BE2C (cell line): ENCODE measurements at regions not wholly inside any gene's neighbourhood (a gene's known extent, or its start where the extent isn't known, plus 50 kb on each side); places are given as distances from the start of the nearest gene placed in this dataset.

Source experiments
- DNase-seq: peaks from one replicate; pipeline ENCODE4 v3.0.0-alpha.2; 2020
- H3K27me3 ChIP-seq: fragments of 250-450 bp; sonication (Bioruptor Pico); 2 replicates; pipeline ENCODE4 v1.5.1; 2020; ENCODE audit warnings: mild to moderate bottlenecking
- H3K36me3 ChIP-seq: fragments of 250-450 bp; sonication (Bioruptor Pico); 2 replicates; pipeline ENCODE4 v1.5.1; 2020; ENCODE audit warnings: mild to moderate bottlenecking
- H3K4me1 ChIP-seq: fragments of 250-450 bp; sonication (Bioruptor Pico); 2 replicates; pipeline ENCODE4 v1.5.1; 2020
- H3K4me3 ChIP-seq: 2 replicates; pipeline ENCODE4 v1.5.1; 2011; ENCODE audit warnings: low read depth, low read length
- H3K9me3 ChIP-seq: fragments of 250-450 bp; sonication (Bioruptor Pico); 2 replicates; pipeline ENCODE4 v1.5.1; 2020
- CTCF ChIP-seq: IDR thresholded peaks from 2 replicates; pipeline ENCODE4 v1.5.1; 2012; ENCODE audit warnings: mild to moderate bottlenecking, low read depth, low read length

- H3K9me3 ChIP-seq: no peaks in the 10 kb centered on the region
- DNase-seq: no peak
- TF ChIP-seq CTCF: no peak
- no peaks in the 10 kb centered on the region; the same call in 1 of the 2 replicates for H3K4me1 ChIP-seq
- H3K27me3 ChIP-seq: no peaks in the 10 kb centered on the region
- H3K4me3 ChIP-seq: no peak overlapping the region
- H3K36me3 ChIP-seq: no peaks in the 10 kb centered on the region
These were observed 358.3 kb downstream of the NXPE2 start for GRCh38 chr11:115036406-115037180.

- Histone ChIP-seq H3K27me3 (no peaks in the 10 kb centered on the region), H3K4me3 (no peak overlapping the region), H3K36me3 (no peaks in the 10 kb centered on the region), H3K4me1 (peaks cover 25% of the 10 kb centered on the region), H3K9me3 (no peaks in the 10 kb centered on the region)
- peak; percentile 76 for DNase-seq
- peak; percentile 55 for TF ChIP-seq CTCF
These were observed 363.7 kb downstream of the NXPE2 start for GRCh38 chr11:115042002-115042401.

- Histone ChIP-seq H3K27me3 (no peaks in the 10 kb centered on the region), H3K4me1 (peaks cover 17% of the 10 kb centered on the region), H3K4me3 (no peak overlapping the region), H3K36me3 (no peaks in the 10 kb centered on the region), H3K9me3 (no peaks in the 10 kb centered on the region)
- no peak for TF ChIP-seq CTCF
- DNase-seq: no peak
These were observed 369.3 kb downstream of the NXPE2 start for GRCh38 chr11:115047631-115048030.

- TF ChIP-seq CTCF: no peak
- H3K4me1 ChIP-seq: no peaks in the 10 kb centered on the region; the same call in 1 of the 2 replicates
- no peak for DNase-seq
These were observed 371.5 kb downstream of the NXPE2 start for GRCh38 chr11:115049796-115050195.

GRCh38 chr11:115050756-115051155 lies 372.4 kb downstream of the NXPE2 start:
- Histone ChIP-seq H3K4me3 (no peak overlapping the region), H3K9me3 (no peaks in the 10 kb centered on the region), H3K4me1 (no peaks in the 10 kb centered on the region), H3K36me3 (no peaks in the 10 kb centered on the region), H3K27me3 (no peaks in the 10 kb centered on the region)
- DNase-seq: no peak
- no peak for TF ChIP-seq CTCF

More at GRCh38 chr11:115049796-115050195, 371.5 kb downstream of the NXPE2 start:
- H3K4me3 ChIP-seq: no peak overlapping the region
- H3K27me3 ChIP-seq: no peaks in the 10 kb centered on the region
- H3K36me3 ChIP-seq: no peaks in the 10 kb centered on the region
- no peaks in the 10 kb centered on the region for H3K9me3 ChIP-seq

- no peak for TF ChIP-seq CTCF
- Histone ChIP-seq H3K27me3 (no peaks in the 10 kb centered on the region), H3K4me3 (no peak overlapping the region), H3K9me3 (peaks cover 4% of the 10 kb centered on the region; the same call in 1 of the 2 replicates), H3K4me1 (no peaks in the 10 kb centered on the region), H3K36me3 (no peaks in the 10 kb centered on the region)
- DNase-seq: no peak
These were observed 373.7 kb downstream of the NXPE2 start for GRCh38 chr11:115051938-115052590.
